ENCODE measurements at regions not wholly inside any gene's neighbourhood (a gene's known extent, or its start where the extent isn't known, plus 50 kb on each side); places are given as distances from the start of the nearest gene placed in this dataset.
"Not testable (repeated sequence)": the region's sequence is repeated elsewhere in the genome, so short reads cannot be mapped to it uniquely, and the experiment has no call there.

GRCh38 chr16:60357876-60358522, 1623.9 kb upstream of the GOT2 start:
- TF ChIP-seq CTCF (IDR thresholded peaks at IDR 0.05); POLR2A (IDR thresholded peaks at IDR 0.05; ENCODE audit: low read depth): not testable (repeated sequence)
